Epithelial cell of esophagus (primary cell): ENCODE measurements at regions not wholly inside any gene's neighbourhood (a gene's known extent, or its start where the extent isn't known, plus 50 kb on each side); places are given as distances from the start of the nearest gene placed in this dataset.

Experiments
- DNase-seq: peaks from one replicate; pipeline ENCODE4 v3.0.0; 2010; ENCODE audit warnings: low read depth
- H3K4me3 ChIP-seq: 2 replicates; pipeline ENCODE4 v1.5.1; 2011; ENCODE audit warnings: mild to moderate bottlenecking, low read length, control low read depth
- CTCF ChIP-seq: IDR thresholded peaks from 2 replicates; pipeline ENCODE4 v1.5.1; 2011; ENCODE audit warnings: low read depth, mild to moderate bottlenecking, low read length, control low read depth, inconsistent platforms; ENCODE audit not compliant: insufficient read depth; ENCODE audit errors: missing control alignments

- no peak overlapping the region for H3K4me3 ChIP-seq
- TF ChIP-seq CTCF: no peak
- DNase-seq: no peak
Measured at GRCh38 chr2:180057706-180058412, 50.8 kb upstream of the CWC22 start.
